ENCODE measurements at regions not wholly inside any gene's neighbourhood (a gene's known extent, or its start where the extent isn't known, plus 50 kb on each side); places are given as distances from the start of the nearest gene placed in this dataset.

- no peak for TF ChIP-seq CTCF (IDR thresholded peaks at IDR 0.05)
- TF ChIP-seq POLR2A (IDR thresholded peaks at IDR 0.05), result no peak
These were observed 142.0 kb downstream of the DLEU7 start for GRCh38 chr13:50701469-50701868.
